KMS-11 (cell line): ENCODE measurements at regions not wholly inside any gene's neighbourhood (a gene's known extent, or its start where the extent isn't known, plus 50 kb on each side); places are given as distances from the start of the nearest gene placed in this dataset.

Experiments
- H2AFZ ChIP-seq: fragments of 200-600 bp; sonication (generic); 2 replicates; pipeline ENCODE4 v1.6.1; 2016; ENCODE audit warnings: antibody characterized with exemption, mixed run types, low read depth
- H3K27ac ChIP-seq: fragments of 200-600 bp; sonication (generic); 2 replicates; pipeline ENCODE4 v1.6.1; 2016; ENCODE audit warnings: mild to moderate bottlenecking, mixed run types
- H3K27me3 ChIP-seq: fragments of 200-600 bp; sonication (generic); 2 replicates; pipeline ENCODE4 v1.6.1; 2017; ENCODE audit warnings: mild to moderate bottlenecking, low read depth, mixed run types, moderate library complexity; ENCODE audit not compliant: insufficient read depth
- H3K36me3 ChIP-seq: fragments of 200-600 bp; sonication (generic); 2 replicates; pipeline ENCODE4 v1.6.1; 2017; ENCODE audit warnings: mild to moderate bottlenecking, mixed run types; ENCODE audit not compliant: insufficient read depth
- H3K4me1 ChIP-seq: fragments of 200-600 bp; sonication (generic); 2 replicates; pipeline ENCODE4 v1.6.1; 2016; ENCODE audit warnings: mild to moderate bottlenecking, low read depth, mixed run types; ENCODE audit not compliant: poor library complexity, severe bottlenecking
- H3K4me2 ChIP-seq: fragments of 200-600 bp; sonication (generic); 2 replicates; pipeline ENCODE4 v1.7.0; 2016; ENCODE audit warnings: mild to moderate bottlenecking, mixed run types
- H3K4me3 ChIP-seq: fragments of 200-600 bp; sonication (generic); IDR thresholded peaks from 2 replicates; pipeline ENCODE4 v1.6.1; 2017; ENCODE audit warnings: low read depth, low read length, mixed read lengths; ENCODE audit not compliant: insufficient read depth
- H3K79me2 ChIP-seq: fragments of 200-600 bp; sonication (generic); 2 replicates; pipeline ENCODE4 v1.6.1; 2016; ENCODE audit warnings: low read depth, mixed run types; ENCODE audit not compliant: insufficient read depth
- H3K9ac ChIP-seq: fragments of 200-600 bp; sonication (generic); 2 replicates; pipeline ENCODE4 v1.6.1; 2016; ENCODE audit warnings: mild to moderate bottlenecking, mixed run types
- H4K20me1 ChIP-seq: fragments of 200-600 bp; sonication (generic); 2 replicates; pipeline ENCODE4 v1.6.1; 2016; ENCODE audit warnings: mild to moderate bottlenecking, mixed run types; ENCODE audit not compliant: insufficient read depth
- CTCF ChIP-seq: fragments of 200-600 bp; sonication (generic); conservative IDR thresholded peaks from 2 replicates; pipeline ENCODE4 v1.6.1; 2017; ENCODE audit warnings: low read depth, mild to moderate bottlenecking, antibody characterized with exemption, low read length, moderate library complexity, mixed read lengths

- H2AFZ ChIP-seq, result no peak overlapping the region
- H3K4me3 ChIP-seq, result no peak overlapping the region
- H3K4me1 ChIP-seq, result peaks cover 22% of the 10 kb centered on the region
- no peak overlapping the region for H3K27ac ChIP-seq
- H3K4me2 ChIP-seq, result no peak overlapping the region
- no peak for TF ChIP-seq CTCF
- no peak overlapping the region for H3K9ac ChIP-seq
- no peaks in the 10 kb centered on the region for H4K20me1 ChIP-seq
- H3K27me3 ChIP-seq, result no peaks in the 10 kb centered on the region
- no peaks in the 10 kb centered on the region for H3K79me2 ChIP-seq
- H3K36me3 ChIP-seq, result no peaks in the 10 kb centered on the region
These were observed 58.5 kb downstream of the ATXN3L start for GRCh38 chrX:13261348-13261747.

GRCh38 chrX:13260598-13260997 is 59.3 kb downstream of the ATXN3L start:
- H2AFZ ChIP-seq, result no peak overlapping the region
- H3K4me1 ChIP-seq, result peaks cover 30% of the 10 kb centered on the region
- H3K36me3 ChIP-seq, result no peaks in the 10 kb centered on the region
- no peaks in the 10 kb centered on the region for H3K27me3 ChIP-seq
- no peaks in the 10 kb centered on the region for H4K20me1 ChIP-seq
- H3K79me2 ChIP-seq, result no peaks in the 10 kb centered on the region
- H3K27ac ChIP-seq, result no peak overlapping the region
- H3K4me2 ChIP-seq, result no peak overlapping the region
- no peak overlapping the region for H3K4me3 ChIP-seq
- H3K9ac ChIP-seq, result no peak overlapping the region
- TF ChIP-seq CTCF, result no peak

- H3K27ac ChIP-seq, result no peak overlapping the region
- no peak overlapping the region for H3K4me2 ChIP-seq
These were observed 61.1 kb downstream of the ATXN3L start for GRCh38 chrX:13258725-13259124.

GRCh38 chrX:13258052-13258444 is 61.8 kb downstream of the ATXN3L start:
- H3K4me2 ChIP-seq, result peak overlapping the region; percentile 33; the same call in 1 of the 2 replicates
- no peaks in the 10 kb centered on the region for H3K79me2 ChIP-seq
- H4K20me1 ChIP-seq, result no peaks in the 10 kb centered on the region
- H3K9ac ChIP-seq, result no peak overlapping the region
- H3K27ac ChIP-seq, result no peak overlapping the region
- H3K4me1 ChIP-seq, result peaks cover 55% of the 10 kb centered on the region
- no peak overlapping the region for H2AFZ ChIP-seq
- no peaks in the 10 kb centered on the region for H3K27me3 ChIP-seq
- no peak for TF ChIP-seq CTCF
- H3K36me3 ChIP-seq, result no peaks in the 10 kb centered on the region
- H3K4me3 ChIP-seq, result no peak overlapping the region

More at GRCh38 chrX:13258725-13259124, 61.1 kb downstream of the ATXN3L start:
- H3K27me3 ChIP-seq, result no peaks in the 10 kb centered on the region
- H3K9ac ChIP-seq, result no peak overlapping the region
- peaks cover 49% of the 10 kb centered on the region for H3K4me1 ChIP-seq
- no peaks in the 10 kb centered on the region for H4K20me1 ChIP-seq
- H3K4me3 ChIP-seq, result no peak overlapping the region
- H3K36me3 ChIP-seq, result no peaks in the 10 kb centered on the region
- no peak for TF ChIP-seq CTCF
- no peak overlapping the region for H2AFZ ChIP-seq
- H3K79me2 ChIP-seq, result no peaks in the 10 kb centered on the region
